Neural crest cell (in vitro differentiated cells): ENCODE measurements at regions not wholly inside any gene's neighbourhood (a gene's known extent, or its start where the extent isn't known, plus 50 kb on each side); places are given as distances from the start of the nearest gene placed in this dataset.

Experiments
- DNase-seq: peaks from one replicate; pipeline ENCODE4 v3.0.0; 2021; ENCODE audit warnings: low read depth, mixed read lengths, low spot score
- H3K27ac Mint-ChIP-seq: one replicate; pipeline ENCODE4 v1.8.0; 2021; ENCODE audit warnings: mild to moderate bottlenecking, mixed read lengths; ENCODE audit not compliant: unreplicated experiment
- H3K27me3 Mint-ChIP-seq: 2 replicates; pipeline ENCODE4 v1.8.0; 2021; ENCODE audit warnings: low read depth, mild to moderate bottlenecking, mixed read lengths
- H3K36me3 Mint-ChIP-seq: 2 replicates; pipeline ENCODE4 v1.8.0; 2021; ENCODE audit warnings: low read depth, mild to moderate bottlenecking, mixed read lengths
- H3K4me1 Mint-ChIP-seq: 2 replicates; pipeline ENCODE4 v1.8.0; 2021; ENCODE audit warnings: mixed read lengths
- H3K4me3 Mint-ChIP-seq: one replicate; pipeline ENCODE4 v1.8.0; 2021; ENCODE audit warnings: mild to moderate bottlenecking, mixed read lengths
- H3K9me3 Mint-ChIP-seq: 2 replicates; pipeline ENCODE4 v1.8.0; 2021; ENCODE audit warnings: mixed read lengths
- TF ChIP-seq, protein P1 (sequence below): fragments of 200-600 bp; sonication (generic); conservative IDR thresholded peaks from 2 replicates; pipeline ENCODE4 v1.5.0; 2021; ENCODE audit warnings: antibody characterized with exemption, mild to moderate bottlenecking

DNA sequence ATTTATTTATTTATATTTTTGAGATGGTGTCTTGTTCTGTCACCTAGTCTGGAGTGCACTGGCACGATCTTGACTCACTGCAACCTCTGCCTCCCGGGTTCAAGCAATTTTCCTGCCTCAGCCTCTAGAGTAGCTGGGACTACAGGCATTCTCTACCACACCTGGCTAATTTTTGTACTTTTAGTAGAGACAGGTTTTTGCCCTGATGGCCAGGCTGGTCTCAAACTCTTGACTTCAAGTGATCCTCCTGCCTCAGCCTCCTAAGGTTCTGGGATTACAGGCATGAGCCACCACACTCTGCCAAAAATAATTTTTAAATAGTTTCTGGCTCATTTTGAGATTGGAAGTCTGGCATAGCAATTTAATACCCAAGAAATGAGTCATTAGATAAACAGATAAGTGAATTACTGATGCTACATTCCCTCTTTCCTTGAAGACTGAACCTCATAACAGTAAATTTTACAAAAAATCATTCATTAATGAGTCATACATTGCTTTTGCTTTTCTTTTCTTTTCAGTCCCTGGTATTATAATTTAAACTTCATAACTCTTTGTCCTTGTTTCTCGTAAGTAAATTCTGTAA lies 881.6 kb upstream of the PIK3C3 start:
- Mint-ChIP-seq H3K4me3 (no peak overlapping the region), H3K27ac (no peak overlapping the region), H3K27me3 (no peaks in the 10 kb centered on the region), H3K9me3 (no peaks in the 10 kb centered on the region), H3K4me1 (no peaks in the 10 kb centered on the region), H3K36me3 (no peaks in the 10 kb centered on the region)
- no peak for DNase-seq
- TF ChIP-seq, protein P1, sequence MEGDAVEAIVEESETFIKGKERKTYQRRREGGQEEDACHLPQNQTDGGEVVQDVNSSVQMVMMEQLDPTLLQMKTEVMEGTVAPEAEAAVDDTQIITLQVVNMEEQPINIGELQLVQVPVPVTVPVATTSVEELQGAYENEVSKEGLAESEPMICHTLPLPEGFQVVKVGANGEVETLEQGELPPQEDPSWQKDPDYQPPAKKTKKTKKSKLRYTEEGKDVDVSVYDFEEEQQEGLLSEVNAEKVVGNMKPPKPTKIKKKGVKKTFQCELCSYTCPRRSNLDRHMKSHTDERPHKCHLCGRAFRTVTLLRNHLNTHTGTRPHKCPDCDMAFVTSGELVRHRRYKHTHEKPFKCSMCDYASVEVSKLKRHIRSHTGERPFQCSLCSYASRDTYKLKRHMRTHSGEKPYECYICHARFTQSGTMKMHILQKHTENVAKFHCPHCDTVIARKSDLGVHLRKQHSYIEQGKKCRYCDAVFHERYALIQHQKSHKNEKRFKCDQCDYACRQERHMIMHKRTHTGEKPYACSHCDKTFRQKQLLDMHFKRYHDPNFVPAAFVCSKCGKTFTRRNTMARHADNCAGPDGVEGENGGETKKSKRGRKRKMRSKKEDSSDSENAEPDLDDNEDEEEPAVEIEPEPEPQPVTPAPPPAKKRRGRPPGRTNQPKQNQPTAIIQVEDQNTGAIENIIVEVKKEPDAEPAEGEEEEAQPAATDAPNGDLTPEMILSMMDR, result no peak

DNA sequence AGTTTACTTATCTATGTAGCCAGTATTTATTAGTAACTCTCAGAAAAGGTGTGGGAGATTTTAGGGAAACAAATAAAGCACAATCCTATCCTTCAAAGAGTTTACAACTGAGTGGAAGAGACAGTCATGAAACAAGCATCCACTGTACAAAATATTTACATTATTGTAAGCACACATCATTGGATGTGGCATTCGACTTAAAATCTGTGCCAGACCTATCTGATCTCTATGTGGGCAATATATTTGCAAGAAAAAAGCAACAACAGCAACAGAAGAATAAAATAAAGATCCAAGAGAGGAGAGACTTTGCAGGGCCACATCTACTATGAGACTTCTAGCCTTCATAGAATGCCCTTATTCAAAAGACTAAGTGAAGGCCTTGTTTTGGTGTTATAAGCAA lies 882.1 kb upstream of the PIK3C3 start:
- DNase-seq, result no peak
- Mint-ChIP-seq H3K27me3 (no peaks in the 10 kb centered on the region), H3K4me3 (no peak overlapping the region), H3K27ac (no peak overlapping the region), H3K36me3 (no peaks in the 10 kb centered on the region), H3K9me3 (no peaks in the 10 kb centered on the region), H3K4me1 (no peaks in the 10 kb centered on the region)
- TF ChIP-seq, protein P1, result no peak

DNA sequence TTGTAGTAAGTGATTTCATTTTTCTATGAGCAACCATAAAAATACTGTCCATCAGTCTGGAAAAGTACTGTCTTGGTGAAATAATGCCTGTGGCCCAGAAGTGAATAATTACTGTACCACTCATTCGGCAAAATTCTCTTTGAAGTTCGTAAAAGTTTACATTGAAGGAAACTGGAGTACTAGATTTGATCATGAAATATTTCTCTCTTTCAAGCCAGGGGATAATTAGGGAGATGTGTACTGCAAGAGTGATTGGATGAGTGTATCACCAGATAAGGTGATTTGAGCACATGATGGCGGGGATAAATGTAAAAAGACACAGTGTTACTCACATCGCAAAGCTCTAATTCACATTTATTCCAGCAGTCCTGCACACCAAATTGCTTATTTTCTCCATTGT lies 883.2 kb upstream of the PIK3C3 start:
- Mint-ChIP-seq H3K27me3 (no peaks in the 10 kb centered on the region), H3K27ac (no peak overlapping the region), H3K4me3 (no peak overlapping the region), H3K4me1 (no peaks in the 10 kb centered on the region), H3K9me3 (no peaks in the 10 kb centered on the region), H3K36me3 (no peaks in the 10 kb centered on the region)
- DNase-seq, result no peak
- TF ChIP-seq, protein P1, result no peak

DNA sequence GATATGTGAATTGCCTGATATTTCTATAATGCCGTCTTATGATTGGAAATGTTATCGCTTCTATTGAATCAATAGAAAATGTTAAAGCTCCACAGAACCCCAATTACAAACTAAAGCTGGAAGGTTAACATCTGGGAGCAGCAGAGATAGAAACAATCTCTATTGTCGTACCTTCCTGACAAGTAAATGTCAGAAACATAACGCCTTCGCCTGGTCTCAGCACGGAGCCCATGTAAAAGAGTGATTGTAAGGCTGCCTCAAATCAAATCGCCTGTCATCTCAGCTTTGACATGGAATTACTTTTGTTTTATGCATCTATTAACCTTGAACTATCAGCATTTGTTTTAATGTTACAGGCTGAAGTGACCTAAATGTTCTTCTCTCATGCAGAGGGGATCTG lies 885.9 kb upstream of the PIK3C3 start:
- DNase-seq, result no peak
- TF ChIP-seq, protein P1, result no peak
- Mint-ChIP-seq H3K36me3 (no peaks in the 10 kb centered on the region), H3K4me1 (no peaks in the 10 kb centered on the region), H3K4me3 (no peak overlapping the region), H3K27ac (no peak overlapping the region), H3K9me3 (peaks cover 3% of the 10 kb centered on the region), H3K27me3 (no peaks in the 10 kb centered on the region)

DNA sequence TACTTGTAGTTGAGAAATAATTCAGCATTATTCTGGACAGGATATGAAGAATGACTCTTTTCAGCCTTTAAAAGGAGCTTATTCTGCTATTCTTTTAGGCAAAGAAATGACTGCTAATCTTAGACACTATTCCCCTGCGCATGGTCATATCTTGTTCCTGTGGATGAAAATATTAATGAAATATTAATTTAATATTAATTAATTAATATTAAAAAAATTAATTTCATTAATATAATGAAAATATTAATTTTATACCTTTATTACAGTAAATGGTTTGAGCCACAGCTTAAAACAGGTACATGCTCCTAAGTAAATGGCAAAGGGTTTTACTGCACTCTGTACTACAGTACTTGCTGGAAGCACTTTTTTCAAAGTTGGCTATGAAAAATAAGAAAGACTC lies 890.1 kb upstream of the PIK3C3 start:
- TF ChIP-seq, protein P1, result no peak
- no peak overlapping the region for H3K4me3 Mint-ChIP-seq
- H3K27ac Mint-ChIP-seq, result no peak overlapping the region
- DNase-seq, result no peak
- H3K9me3 Mint-ChIP-seq, result peaks cover 3% of the 10 kb centered on the region
- no peaks in the 10 kb centered on the region for H3K27me3 Mint-ChIP-seq
- H3K4me1 Mint-ChIP-seq, result no peaks in the 10 kb centered on the region
- no peaks in the 10 kb centered on the region for H3K36me3 Mint-ChIP-seq
